SK-N-SH (cell line): ENCODE measurements at regions not wholly inside any gene's neighbourhood (a gene's known extent, or its start where the extent isn't known, plus 50 kb on each side); places are given as distances from the start of the nearest gene placed in this dataset.

Experiments
- EZH2phosphoT487 ChIP-seq: fragments of 200-600 bp; sonication (generic); IDR thresholded peaks from 2 replicates; pipeline ENCODE4 v1.6.1; 2017; ENCODE audit warnings: low read depth, mixed run types, mild to moderate bottlenecking, antibody characterized with exemption, moderate library complexity, borderline replicate concordance
- GATA2 ChIP-seq: sonication (generic); formaldehyde crosslinking; IDR thresholded peaks from 2 replicates; pipeline ENCODE4 v1.5.0; 2020; ENCODE audit warnings: mild to moderate bottlenecking, missing genetic modification reagents
- JUND ChIP-seq: IDR thresholded peaks from 2 replicates; pipeline ENCODE4 v1.4.0; 2012
- MXI1 ChIP-seq: IDR thresholded peaks from 2 replicates; pipeline ENCODE4 v1.6.1; 2012; ENCODE audit warnings: mild to moderate bottlenecking, low read depth, low read length, improper control_type of control experiment
- NFIC ChIP-seq: IDR thresholded peaks from 2 replicates; pipeline ENCODE4 v1.4.0; 2012; ENCODE audit warnings: borderline replicate concordance
- NRF1 ChIP-seq: IDR thresholded peaks from 2 replicates; pipeline ENCODE4 v1.6.1; 2012; ENCODE audit warnings: low read depth, mild to moderate bottlenecking, low read length
- POLR2AphosphoS5 ChIP-seq: IDR thresholded peaks from 2 replicates; pipeline ENCODE4 v1.6.1; 2012; ENCODE audit warnings: low read depth, low read length
- RAD21 ChIP-seq: IDR thresholded peaks from 2 replicates; pipeline ENCODE4 v1.6.1; 2012; ENCODE audit warnings: mild to moderate bottlenecking, low read length
- RFX5 ChIP-seq: IDR thresholded peaks from 2 replicates; pipeline ENCODE4 v1.6.1; 2012; ENCODE audit warnings: mild to moderate bottlenecking, improper control_type of control experiment, low read length
- TCF12 ChIP-seq: IDR thresholded peaks from 2 replicates; pipeline ENCODE4 v1.4.0; 2012
- TEAD4 ChIP-seq: IDR thresholded peaks from 2 replicates; pipeline ENCODE4 v1.4.0; 2012; ENCODE audit warnings: mild to moderate bottlenecking, borderline replicate concordance; ENCODE audit not compliant: insufficient read depth
- TF ChIP-seq, protein P1 (sequence below): fragments of 200-600 bp; sonication (generic); IDR thresholded peaks from 2 replicates; pipeline ENCODE4 v1.6.1; 2017; ENCODE audit warnings: antibody characterized with exemption, mild to moderate bottlenecking, moderate library complexity
- TF ChIP-seq, protein P2 (sequence below): IDR thresholded peaks from 2 replicates; pipeline ENCODE4 v1.4.0; 2012; ENCODE audit warnings: low read depth, borderline replicate concordance

DNA sequence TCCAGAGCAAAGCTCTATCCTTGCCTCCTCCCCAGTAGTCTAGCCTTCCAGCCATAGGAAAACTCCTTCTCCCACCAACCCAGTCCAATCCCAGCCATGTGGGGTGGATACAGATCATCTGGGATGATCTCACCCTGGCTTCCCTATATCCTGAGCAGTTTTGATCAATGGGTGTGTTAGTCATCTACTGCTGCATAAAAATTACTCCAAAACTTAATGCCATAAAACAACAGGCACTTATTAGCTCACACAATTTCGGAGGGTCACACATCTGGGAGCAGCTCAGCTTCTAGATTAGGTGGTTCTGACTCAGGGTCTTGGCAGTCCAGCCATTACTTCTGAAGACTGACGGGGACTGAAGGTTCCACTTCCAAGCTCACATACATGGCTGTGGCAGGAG, 190.4 kb downstream of the SPP2 start:
- TF ChIP-seq, protein P1, sequence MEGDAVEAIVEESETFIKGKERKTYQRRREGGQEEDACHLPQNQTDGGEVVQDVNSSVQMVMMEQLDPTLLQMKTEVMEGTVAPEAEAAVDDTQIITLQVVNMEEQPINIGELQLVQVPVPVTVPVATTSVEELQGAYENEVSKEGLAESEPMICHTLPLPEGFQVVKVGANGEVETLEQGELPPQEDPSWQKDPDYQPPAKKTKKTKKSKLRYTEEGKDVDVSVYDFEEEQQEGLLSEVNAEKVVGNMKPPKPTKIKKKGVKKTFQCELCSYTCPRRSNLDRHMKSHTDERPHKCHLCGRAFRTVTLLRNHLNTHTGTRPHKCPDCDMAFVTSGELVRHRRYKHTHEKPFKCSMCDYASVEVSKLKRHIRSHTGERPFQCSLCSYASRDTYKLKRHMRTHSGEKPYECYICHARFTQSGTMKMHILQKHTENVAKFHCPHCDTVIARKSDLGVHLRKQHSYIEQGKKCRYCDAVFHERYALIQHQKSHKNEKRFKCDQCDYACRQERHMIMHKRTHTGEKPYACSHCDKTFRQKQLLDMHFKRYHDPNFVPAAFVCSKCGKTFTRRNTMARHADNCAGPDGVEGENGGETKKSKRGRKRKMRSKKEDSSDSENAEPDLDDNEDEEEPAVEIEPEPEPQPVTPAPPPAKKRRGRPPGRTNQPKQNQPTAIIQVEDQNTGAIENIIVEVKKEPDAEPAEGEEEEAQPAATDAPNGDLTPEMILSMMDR = no peak
- TF ChIP-seq EZH2phosphoT487 (no peak), RAD21 (no peak), POLR2AphosphoS5 (no peak), MXI1 (no peak), RFX5 (no peak), JUND (peak; percentile 51), NFIC (peak; percentile 20; the same call in 1 of the 2 replicates), TCF12 (peak; percentile 81), GATA2 (CRISPR knock-in tag) (no peak), TEAD4 (no peak), NRF1 (no peak)
- TF ChIP-seq, protein P2, sequence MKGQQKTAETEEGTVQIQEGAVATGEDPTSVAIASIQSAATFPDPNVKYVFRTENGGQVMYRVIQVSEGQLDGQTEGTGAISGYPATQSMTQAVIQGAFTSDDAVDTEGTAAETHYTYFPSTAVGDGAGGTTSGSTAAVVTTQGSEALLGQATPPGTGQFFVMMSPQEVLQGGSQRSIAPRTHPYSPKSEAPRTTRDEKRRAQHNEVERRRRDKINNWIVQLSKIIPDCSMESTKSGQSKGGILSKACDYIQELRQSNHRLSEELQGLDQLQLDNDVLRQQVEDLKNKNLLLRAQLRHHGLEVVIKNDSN = no peak
